ENCODE measurements at regions not wholly inside any gene's neighbourhood (a gene's known extent, or its start where the extent isn't known, plus 50 kb on each side); places are given as distances from the start of the nearest gene placed in this dataset.

DNA sequence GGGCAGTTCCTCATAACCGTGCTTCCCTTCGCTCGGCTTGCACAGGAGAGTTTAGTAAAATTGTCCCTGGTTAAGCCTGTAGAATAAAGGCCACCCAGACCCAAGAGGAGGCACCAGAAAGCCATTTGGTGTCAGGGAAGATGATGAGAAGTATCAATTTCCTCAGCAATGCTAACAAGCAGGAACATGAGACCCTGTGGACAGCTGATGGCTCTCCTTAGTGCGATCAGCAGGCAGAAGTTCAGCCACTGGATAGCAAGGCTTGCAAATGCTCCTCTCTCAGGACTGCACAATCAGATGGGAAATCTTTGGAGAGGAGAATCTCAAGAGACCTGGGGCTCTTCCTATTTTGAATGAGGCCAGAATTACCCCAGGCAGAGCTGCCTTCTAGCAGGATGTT is 261.1 kb upstream of the DYNLRB2 start:
- no peaks in the 10 kb centered on the region for H3K4me1 ChIP-seq
- H3K36me3 ChIP-seq: no peaks in the 10 kb centered on the region
- no peak overlapping the region for H3K4me3 ChIP-seq
- intact Hi-C loops (cut with DNase I): no loop called here
- no peak for DNase-seq
- H3K9me3 ChIP-seq: no peaks in the 10 kb centered on the region
- no peaks in the 10 kb centered on the region for H3K27me3 ChIP-seq
- 86 to 97% methylated on average over 4 of the region's 4 CpGs for WGBS, 2 donors
- TF ChIP-seq, protein P1, sequence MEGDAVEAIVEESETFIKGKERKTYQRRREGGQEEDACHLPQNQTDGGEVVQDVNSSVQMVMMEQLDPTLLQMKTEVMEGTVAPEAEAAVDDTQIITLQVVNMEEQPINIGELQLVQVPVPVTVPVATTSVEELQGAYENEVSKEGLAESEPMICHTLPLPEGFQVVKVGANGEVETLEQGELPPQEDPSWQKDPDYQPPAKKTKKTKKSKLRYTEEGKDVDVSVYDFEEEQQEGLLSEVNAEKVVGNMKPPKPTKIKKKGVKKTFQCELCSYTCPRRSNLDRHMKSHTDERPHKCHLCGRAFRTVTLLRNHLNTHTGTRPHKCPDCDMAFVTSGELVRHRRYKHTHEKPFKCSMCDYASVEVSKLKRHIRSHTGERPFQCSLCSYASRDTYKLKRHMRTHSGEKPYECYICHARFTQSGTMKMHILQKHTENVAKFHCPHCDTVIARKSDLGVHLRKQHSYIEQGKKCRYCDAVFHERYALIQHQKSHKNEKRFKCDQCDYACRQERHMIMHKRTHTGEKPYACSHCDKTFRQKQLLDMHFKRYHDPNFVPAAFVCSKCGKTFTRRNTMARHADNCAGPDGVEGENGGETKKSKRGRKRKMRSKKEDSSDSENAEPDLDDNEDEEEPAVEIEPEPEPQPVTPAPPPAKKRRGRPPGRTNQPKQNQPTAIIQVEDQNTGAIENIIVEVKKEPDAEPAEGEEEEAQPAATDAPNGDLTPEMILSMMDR (IDR thresholded peaks at IDR 0.05): no peak
- no peak for TF ChIP-seq EP300 (IDR thresholded peaks at IDR 0.05)
- TF ChIP-seq POLR2A (IDR thresholded peaks at IDR 0.05): no peak
- no peak for TF ChIP-seq POLR2AphosphoS5 (IDR thresholded peaks at IDR 0.05)
- H3K27ac ChIP-seq: no peak overlapping the region

DNA sequence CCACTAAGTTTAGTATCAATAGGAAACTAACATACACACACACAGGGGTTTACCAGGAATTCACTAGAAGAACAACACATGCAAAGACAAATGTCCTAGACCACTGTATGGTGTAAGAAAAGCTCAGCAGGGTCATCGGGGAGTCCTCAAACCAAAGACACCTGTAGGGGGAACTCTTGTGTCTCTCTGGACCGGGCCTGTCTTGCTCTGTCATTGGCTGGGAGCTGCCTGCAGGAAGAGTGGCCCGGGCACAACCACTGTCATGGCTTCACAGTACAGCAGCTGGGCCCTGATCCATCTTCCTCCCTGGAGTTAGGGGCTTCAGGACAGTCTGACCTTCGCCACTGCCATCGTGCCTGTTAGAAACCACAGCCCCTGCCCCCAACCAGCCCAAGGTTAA is 263.6 kb upstream of the DYNLRB2 start:
- Histone ChIP-seq H3K9me3 (no peaks in the 10 kb centered on the region), H3K27me3 (no peaks in the 10 kb centered on the region), H3K27ac (no peak overlapping the region), H3K4me3 (no peak overlapping the region), H3K36me3 (no peaks in the 10 kb centered on the region), H3K4me1 (no peaks in the 10 kb centered on the region)
- TF ChIP-seq POLR2A (IDR thresholded peaks at IDR 0.05) (no peak), POLR2AphosphoS5 (IDR thresholded peaks at IDR 0.05) (no peak), EP300 (IDR thresholded peaks at IDR 0.05) (no peak)
- TF ChIP-seq, protein P1 (IDR thresholded peaks at IDR 0.05): no peak
- 66 to 85% methylated on average over 5 of the region's 5 CpGs for WGBS, 2 donors
- DNase-seq: no peak
- intact Hi-C loops (cut with DNase I): no loop called here

DNA sequence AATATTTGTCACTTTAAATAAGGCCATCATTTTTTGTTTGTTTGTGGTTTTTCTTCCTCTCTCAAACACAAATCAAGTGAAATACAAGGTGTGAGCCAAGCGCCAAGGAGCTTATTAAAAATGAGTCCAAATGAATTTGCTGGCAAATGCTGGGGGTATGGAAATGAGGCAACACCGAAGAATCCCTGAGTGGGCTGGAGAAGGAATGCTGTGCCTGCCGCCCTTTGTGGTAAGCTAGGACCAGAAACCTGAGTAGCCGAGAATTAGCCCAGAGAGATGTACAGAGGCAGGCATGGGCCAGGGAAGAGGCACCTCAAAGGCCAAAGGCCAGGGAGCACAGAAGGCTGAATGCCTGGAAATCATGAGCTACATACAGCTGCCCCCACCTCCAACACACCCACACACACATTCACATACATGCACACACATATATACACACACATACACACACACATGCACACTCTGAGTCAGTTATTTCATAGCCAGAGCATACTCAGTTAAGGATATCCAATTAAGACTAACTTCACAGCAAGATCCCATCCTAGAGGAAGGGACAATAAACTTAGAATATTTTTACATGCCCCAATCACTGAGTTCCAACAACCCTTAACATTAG is 266.1 kb upstream of the DYNLRB2 start:
- no peak overlapping the region for H3K27ac ChIP-seq

DNA sequence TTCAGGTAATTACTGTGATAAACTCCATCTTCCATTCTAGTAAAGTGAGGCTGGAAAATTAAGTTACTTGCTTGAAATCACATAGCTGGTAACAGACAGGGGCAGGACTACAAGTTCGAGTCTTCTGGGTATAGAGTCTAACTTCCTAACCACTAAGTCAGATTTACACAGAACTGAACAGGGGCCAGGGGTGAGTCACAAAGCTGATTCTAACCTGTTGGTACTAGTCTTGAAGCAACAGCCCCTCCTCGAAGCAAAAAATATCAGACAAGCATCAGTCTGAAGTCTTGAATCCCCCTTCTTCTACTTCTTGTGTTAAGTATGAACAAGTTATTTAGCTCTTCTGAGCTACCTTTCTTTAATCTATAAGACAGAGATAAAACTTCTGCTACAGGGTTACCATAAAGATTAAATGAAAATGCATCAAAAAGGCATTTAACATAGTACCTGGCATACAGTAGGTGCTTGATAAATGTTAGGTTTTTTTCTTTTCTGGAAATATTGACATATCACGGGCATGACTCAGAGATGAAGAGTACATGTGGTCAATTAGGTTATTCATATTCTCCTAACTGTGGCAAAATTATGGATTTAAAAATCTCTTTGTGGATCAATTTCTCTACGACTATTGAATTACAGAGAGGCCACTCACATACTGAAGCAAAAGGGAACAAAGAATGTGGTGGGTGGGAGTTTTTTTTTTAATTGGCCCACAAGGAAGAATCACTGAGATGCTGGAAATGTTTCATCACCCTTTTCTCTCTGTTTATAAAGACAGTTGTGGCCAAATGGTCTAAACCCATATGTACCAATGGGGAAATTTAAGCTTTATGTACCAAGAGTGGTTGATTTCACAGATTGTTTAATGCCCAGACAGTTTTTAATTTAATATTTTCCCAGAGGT is 266.9 kb upstream of the DYNLRB2 start:
- Histone ChIP-seq H3K9me3 (no peaks in the 10 kb centered on the region), H3K4me1 (no peaks in the 10 kb centered on the region), H3K36me3 (no peaks in the 10 kb centered on the region), H3K27ac (no peak overlapping the region), H3K27me3 (no peaks in the 10 kb centered on the region), H3K4me3 (no peak overlapping the region)
- 84 to 90% methylated on average over 4 of the region's 4 CpGs for WGBS, 2 donors
- intact Hi-C loops (cut with DNase I): no loop called here
- TF ChIP-seq, protein P1 (IDR thresholded peaks at IDR 0.05): no peak
- TF ChIP-seq EP300 (IDR thresholded peaks at IDR 0.05): no peak
- TF ChIP-seq POLR2A (IDR thresholded peaks at IDR 0.05): no peak
- no peak for TF ChIP-seq POLR2AphosphoS5 (IDR thresholded peaks at IDR 0.05)
- DNase-seq: no peak

More for the DNA sequence above, 266.1 kb upstream of the DYNLRB2 start:
- Histone ChIP-seq H3K27me3 (no peaks in the 10 kb centered on the region), H3K4me1 (no peaks in the 10 kb centered on the region), H3K9me3 (no peaks in the 10 kb centered on the region), H3K4me3 (no peak overlapping the region), H3K36me3 (no peaks in the 10 kb centered on the region)
- TF ChIP-seq POLR2AphosphoS5 (IDR thresholded peaks at IDR 0.05) (no peak), EP300 (IDR thresholded peaks at IDR 0.05) (no peak), POLR2A (IDR thresholded peaks at IDR 0.05) (no peak)
- TF ChIP-seq, protein P1 (IDR thresholded peaks at IDR 0.05): no peak
- 88 to 91% methylated on average over 4 of the region's 4 CpGs for WGBS, 2 donors
- no peak for DNase-seq
- intact Hi-C loops (cut with DNase I): no loop called here
